Activated CD4-positive, alpha-beta T cell treated with anti-CD3 and anti-CD28 coated beads, Interleukin-10, Interleukin-2, amounts not matched to agents 100 ng/mL and 50 ng/mL, durations not matched to agents 16 hours and 8 hours (primary cell): ENCODE measurements at regions not wholly inside any gene's neighbourhood (a gene's known extent, or its start where the extent isn't known, plus 50 kb on each side); places are given as distances from the start of the nearest gene placed in this dataset.
"Not testable (repeated sequence)": the region's sequence is repeated elsewhere in the genome, so short reads cannot be mapped to it uniquely, and the experiment has no call there.

Source experiments
- DNase-seq: peaks from one replicate; pipeline ENCODE4 v3.0.0-alpha.2; 2020

DNA sequence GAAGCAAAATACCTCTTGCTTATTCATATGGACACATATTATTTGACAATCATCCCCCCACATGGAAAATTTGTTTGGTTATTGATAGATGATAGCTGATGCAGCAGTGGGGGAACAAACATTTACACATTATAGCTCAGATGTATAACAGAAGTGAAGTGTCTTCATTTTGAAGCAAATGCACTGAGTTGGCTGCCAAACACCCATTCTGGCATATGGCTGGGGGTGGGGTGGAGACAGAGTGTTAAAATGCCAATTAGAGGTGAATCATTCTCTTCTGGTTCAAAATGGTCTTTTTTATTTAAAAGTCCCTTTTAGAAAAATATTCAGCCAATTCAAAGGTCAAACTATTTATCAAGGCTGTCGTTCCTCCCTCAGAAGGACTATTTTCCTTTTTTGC, 157.3 kb upstream of the TRPC6 start:
- no peak for DNase-seq

DNA sequence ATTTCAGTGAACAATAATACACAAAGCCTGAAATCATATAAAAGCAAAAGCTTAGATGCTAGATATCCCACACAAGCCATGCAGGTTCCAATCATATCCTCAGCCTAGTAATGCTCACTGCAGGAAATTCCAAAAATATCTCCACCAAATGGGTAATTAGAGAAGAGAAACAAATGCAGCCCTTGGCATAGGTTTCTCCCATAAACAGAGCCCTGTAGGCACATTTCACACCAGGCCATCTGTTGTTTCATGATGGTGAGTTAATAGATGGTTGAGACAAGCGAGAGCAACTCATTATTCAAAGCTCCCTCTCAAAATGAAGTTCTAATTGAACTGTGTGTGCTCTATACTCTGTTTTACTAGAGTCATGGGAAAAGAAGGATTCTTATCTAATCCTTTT, 154.6 kb upstream of the TRPC6 start:
- no peak for DNase-seq

DNA sequence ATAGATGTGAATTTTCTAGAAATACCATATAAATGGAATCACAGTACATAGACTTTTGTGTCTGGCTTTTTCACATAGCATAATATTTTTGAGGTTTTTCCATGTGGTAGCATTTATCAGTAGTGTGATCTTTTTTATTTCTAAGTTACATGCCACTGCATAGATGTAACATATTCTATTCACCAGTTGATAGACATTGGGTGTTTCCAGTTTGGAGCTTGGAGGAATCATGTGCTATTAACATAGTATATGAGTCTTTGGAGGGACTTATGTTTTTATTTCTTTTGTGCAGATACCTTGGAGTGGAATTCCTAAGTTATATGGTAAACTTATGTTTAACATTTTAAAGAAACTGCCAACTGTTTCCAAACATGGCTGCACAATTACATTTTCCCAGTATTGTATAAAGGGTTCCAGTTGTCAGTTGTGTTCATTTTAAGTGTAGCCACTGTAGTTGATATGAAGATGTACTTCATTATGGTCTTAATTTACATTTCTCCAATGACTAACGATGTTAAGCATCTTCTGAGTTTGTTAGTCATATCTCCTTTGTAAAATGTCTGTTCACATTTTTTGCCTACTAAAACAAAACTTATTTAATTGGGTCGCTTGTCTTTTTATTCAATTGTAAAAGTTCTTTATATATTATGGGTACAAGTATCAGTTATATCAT, 145.7 kb upstream of the TRPC6 start:
- DNase-seq, result no peak

DNA sequence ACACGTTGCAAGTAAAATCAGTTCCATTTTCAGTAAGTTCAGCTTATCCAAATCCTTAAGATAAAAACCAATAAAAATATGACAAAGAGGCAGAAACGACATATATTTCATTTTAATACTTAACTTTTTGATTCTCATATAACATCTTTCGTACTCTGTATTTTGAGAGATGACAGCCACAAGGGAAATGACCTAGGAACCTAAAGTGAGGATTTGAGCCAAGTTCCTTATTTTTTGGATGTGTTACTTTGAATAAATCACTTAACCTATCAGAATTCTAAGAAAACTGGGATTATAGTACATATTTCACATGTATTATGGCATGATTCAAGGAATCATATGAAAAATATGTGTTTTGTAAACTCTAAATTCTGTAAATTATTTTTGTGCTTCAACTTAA, 143.6 kb upstream of the TRPC6 start:
- no peak for DNase-seq

DNA sequence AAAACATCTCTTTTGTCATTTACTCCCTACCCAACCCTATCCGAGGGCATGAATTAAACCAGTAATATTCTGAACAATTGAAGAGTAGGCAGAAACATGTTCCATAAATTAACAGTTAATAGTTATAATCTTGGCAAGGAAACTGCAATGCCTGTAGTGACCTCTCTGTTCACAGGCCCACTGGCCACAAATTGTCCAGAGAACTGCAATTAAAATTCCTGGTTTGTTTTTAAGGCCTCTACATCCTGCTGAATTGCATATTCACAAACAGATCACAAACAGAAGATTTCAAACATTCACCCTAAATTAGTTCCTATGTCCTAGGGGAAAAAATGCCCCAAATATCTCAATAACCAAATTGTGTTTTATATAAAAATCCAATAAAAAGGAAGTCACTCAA, 143.2 kb upstream of the TRPC6 start:
- no peak for DNase-seq

DNA sequence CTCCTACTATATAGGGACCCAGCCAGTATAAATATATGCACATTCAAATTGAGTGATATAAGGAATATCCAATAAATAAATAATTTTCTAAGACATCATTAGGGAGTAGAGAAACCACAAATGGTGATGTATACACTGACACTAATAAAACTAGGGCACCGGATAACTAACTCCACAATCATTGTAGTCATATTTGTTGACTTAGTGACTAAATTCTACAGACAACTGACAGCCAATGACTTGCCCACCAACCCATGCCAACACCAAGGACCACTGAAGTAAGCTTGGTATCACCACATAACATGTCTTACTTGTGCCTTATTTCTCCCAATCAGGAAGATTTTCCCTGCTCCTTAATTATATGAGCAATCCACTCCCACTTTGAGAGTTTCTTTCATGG, 139.6 kb upstream of the TRPC6 start:
- DNase-seq, result no peak

DNA sequence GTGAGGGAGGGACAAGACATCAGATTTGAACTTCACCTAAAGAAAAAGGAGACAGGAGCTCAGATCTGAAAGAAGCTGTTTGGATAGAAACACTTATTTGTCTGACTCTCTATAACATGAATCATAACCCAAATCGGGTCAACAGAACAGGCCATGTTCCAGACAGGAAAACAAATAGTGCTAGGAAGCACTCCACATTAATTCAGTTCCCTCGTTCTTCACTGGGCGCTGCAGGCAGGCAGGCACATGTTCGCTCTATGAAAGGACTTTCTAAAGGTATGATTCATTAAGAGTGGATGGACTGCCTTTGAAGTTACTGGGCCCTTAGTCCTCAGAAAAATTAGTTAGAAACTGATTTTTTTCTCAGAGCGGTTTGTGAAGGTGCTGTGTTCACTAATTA, 137.5 kb upstream of the TRPC6 start:
- no peak for DNase-seq

DNA sequence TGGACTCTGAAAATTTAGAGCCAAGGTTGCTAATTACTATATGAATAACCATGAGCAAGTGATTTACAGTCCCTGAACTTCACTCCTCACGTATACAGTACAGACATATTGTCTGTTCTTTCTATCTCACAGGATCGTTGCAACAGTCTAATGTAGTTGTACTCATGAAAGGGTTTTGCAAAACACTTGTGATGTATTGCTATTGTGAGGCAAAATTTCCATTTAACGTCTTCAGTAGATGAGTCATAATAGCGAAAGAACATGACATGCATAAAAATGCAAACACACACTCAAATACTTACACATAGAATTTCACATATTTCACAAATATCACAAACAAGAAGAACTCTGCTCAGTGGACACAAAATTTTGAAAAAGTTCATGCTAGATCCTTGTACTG, 134.6 kb upstream of the TRPC6 start:
- DNase-seq, result no peak

DNA sequence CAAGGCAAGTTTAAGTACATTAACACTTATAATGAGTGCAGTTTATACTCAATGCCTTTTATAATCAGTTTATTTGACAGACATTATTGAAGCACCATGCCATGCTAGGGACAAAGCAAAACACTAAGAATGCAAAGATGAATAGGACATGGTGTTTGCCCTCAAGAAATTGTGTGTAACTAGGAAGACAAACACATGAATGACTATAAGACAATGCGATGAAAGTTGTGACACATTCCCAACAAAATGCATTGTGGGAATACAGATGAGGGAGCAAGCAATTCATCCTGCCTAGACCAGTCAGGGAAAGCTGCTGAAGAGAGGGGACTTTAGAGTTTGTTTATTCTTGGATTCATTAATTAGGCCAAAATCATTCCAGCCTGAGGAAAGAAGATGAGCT, 133.8 kb upstream of the TRPC6 start:
- no peak for DNase-seq

DNA sequence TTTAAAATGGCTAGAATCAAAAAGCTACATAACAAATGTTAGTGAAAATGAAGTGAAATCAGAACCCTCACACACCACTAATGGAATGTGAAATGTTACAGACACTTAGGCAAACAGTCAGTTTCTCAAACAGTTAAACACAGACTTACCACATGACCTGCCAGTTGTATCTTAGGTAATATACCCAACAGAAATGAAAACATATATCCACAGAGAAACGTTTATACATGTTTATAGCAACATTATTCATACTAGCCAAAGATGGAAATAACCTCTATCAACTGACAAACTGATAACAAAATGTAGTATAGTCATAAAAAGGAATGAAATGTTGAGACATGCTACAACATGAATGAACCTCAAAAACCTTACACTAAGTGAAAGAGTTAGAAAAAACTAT, 131.5 kb upstream of the TRPC6 start:
- no peak for DNase-seq

DNA sequence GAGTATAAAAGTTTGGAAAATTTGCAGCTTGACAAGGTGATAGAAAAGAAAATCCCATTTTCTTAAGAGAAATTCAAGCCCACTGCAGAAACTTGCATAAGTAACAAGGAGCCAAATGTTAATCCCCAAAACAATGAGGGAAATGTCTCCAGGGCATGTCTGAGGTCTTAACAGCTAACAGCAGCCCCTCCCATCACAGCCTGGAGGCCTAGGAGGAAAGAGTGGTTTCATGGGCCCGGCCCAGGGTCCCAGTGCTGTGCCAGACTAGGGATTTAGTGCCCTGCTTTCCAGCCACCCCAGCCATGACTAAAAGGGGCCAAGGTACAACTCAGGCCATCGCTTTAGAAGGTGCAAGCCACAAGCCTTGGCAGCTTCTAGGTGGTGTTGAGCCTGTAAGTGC, 123.7 kb upstream of the TRPC6 start:
- no peak for DNase-seq

DNA sequence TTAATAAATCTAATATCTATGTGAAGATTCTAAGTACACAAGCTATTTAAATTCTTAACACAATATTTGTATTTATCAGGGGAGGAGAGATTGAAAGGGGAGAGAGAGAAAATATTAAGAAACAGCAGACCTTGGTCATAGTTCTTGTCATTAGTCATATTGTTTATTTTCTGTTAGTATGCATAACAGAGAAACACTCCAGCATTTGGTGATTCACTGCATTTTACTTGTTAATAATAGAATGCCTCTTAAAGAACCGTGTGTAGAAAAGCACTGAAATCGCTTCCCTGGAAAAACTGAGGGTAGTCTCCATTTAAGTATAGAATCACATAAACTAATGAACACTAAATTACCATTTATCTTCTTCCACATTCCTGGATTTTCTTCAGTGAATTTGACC, 122.7 kb upstream of the TRPC6 start:
- DNase-seq, result no peak

DNA sequence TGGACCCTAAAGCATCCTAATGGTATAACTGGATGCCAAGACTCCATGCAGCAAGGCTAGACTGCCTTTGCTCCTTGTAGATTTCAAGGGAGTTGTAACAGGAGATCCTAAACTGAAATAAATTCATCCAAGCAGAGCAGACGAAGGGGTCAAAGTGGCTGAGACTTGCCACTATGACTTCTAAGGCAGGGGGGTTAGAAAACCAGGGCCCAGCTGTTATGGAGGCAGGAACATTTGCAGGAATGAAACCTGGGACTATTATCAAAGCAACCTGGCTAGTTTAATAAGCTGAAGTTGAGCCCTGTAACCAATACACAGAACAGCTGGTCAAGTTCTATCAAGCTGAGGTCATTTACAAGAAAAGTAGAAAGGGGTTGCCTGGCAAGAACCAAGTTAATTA, 122.2 kb upstream of the TRPC6 start:
- no peak for DNase-seq

DNA sequence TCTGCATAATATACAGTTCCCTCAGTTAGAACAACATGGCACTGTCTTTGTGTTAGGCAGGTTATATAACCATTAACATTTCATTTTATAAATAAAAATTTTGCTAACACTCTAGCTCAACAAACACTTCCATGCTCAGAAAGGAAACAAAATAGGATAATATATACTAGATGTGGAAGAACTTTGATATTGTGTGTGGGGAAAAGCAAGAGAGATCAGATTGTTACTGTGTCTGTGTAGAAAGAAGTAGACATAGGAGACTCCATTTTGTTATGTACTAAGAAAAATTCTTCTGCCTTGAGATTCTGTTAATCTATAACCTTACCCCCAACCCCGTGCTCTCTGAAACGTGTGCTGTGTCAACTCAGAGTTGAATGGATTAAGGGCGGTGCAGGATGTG, 111.1 kb upstream of the TRPC6 start:
- DNase-seq, result not testable (repeated sequence)

DNA sequence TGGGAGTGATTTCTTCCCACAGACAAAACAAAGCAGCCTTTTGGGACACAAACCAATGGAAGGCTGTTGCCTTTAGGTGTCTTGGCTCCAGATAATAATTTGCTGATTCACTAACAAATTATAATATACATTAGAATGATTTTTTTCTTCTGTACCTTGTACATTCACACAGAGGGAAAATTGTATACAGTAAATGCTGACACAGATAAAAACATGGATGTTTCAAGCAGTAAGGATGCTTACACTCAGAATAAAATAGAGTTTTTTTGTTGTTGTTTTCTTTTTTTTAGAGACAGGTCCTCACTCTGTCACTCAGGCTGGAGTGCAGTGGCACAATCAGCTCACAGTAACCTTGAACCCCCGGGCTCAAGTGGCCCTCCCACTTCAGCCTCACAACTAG, 109.2 kb upstream of the TRPC6 start:
- DNase-seq, result no peak

DNA sequence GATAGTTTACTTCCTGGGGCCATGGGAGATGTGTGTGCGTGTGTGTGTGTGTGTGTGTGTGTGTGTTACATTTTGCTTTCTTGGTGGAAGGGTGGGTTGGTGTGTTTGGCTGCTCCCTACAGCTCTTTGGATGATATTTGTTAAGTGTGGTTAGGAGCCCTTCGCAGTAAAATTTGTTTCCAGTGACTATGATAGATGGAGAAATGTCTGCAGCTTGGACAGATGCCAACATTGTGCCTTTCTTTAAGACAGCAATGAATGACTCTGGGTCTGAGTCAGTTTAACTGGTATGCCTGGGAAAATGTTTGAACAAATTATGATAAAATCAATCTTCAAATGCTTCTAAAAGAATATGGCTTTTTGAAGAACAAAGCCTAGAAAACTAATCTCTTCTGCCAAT, 102.7 kb upstream of the TRPC6 start:
- no peak for DNase-seq

DNA sequence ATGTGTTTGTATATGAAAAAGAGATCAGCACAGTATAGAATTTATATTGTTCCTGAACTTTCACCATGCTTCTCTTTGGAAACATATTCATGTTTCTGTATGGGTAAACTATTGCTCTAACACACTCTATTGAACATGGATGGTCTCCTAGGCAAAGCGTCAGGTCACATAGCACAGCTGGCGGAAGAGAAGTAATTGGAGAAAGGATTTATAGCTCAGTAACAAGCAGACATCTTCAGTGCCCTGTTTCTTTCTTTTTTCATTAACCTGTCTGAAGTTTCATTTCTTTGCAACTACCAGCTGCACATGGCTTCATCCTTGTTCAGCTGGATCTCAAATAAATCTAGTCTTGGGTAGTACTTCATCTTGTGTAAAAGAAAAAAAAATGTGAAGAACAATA, 84.4 kb upstream of the TRPC6 start:
- no peak for DNase-seq

DNA sequence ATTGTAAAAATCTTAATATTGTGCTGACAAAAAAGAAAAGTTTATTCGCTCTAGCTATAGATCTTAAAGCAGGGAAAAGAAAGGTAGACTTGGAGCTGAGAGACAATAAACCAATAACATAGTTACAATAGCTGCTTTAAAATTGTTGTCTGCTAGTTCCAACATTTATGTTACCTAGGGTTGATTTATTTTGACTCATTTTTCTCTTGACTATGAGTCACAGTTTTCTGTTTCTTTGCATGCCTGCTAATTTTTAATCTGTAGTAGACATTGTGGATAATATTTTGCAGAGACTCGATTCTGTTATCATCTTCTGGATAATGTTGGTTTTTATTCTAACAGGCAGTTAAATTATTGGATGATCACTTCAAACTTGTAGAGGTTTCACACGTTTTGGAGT, 83.1 kb upstream of the TRPC6 start:
- no peak for DNase-seq

DNA sequence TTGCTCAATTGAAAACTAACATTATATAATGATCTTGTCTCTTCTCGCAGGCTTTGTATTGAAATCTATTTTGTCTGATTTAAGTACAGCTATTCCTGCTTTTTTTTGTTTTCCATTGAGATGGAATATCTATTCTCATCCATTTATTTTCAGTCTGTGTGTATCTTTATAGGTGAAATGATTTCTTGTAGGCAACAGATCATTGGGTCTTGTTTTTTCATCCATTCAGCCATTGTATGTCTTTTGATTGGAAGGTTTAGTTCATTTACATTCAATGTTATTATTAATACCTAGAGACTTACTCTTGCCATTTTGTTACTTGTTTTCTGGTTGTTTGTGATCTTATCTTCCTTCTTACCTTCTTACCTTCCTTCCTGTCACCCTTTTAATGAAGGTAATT, 77.8 kb upstream of the TRPC6 start:
- no peak for DNase-seq
